Astrocyte of the cerebellum (primary cell): ENCODE measurements at regions not wholly inside any gene's neighbourhood (a gene's known extent, or its start where the extent isn't known, plus 50 kb on each side); places are given as distances from the start of the nearest gene placed in this dataset.

Experiments used
- DNase-seq: peaks from one replicate; pipeline ENCODE4 v3.0.0-alpha.2; 2011; ENCODE audit warnings: low read depth
- H3K4me3 ChIP-seq: 2 replicates; pipeline ENCODE4 v1.5.1; 2011; ENCODE audit warnings: mild to moderate bottlenecking, low read depth, low read length, moderate library complexity
- in situ Hi-C: cut with HindIII; loops from 2 replicates; pipeline ENCODE4 v1.10.0; 2017; ENCODE audit warnings: low sequenced_read_pairs
- TF ChIP-seq, protein P1 (sequence below): IDR thresholded peaks from 2 replicates; pipeline ENCODE4 v1.5.1; 2012; ENCODE audit warnings: low read length, low read depth, moderate library complexity, mild to moderate bottlenecking; ENCODE audit errors: missing control alignments

GRCh38 chr7:12092499-12093130 is 118.5 kb upstream of the TMEM106B start:
- H3K4me3 ChIP-seq: no peak overlapping the region
- in situ Hi-C loops: no loop called here
- DNase-seq: no peak
- TF ChIP-seq, protein P1, sequence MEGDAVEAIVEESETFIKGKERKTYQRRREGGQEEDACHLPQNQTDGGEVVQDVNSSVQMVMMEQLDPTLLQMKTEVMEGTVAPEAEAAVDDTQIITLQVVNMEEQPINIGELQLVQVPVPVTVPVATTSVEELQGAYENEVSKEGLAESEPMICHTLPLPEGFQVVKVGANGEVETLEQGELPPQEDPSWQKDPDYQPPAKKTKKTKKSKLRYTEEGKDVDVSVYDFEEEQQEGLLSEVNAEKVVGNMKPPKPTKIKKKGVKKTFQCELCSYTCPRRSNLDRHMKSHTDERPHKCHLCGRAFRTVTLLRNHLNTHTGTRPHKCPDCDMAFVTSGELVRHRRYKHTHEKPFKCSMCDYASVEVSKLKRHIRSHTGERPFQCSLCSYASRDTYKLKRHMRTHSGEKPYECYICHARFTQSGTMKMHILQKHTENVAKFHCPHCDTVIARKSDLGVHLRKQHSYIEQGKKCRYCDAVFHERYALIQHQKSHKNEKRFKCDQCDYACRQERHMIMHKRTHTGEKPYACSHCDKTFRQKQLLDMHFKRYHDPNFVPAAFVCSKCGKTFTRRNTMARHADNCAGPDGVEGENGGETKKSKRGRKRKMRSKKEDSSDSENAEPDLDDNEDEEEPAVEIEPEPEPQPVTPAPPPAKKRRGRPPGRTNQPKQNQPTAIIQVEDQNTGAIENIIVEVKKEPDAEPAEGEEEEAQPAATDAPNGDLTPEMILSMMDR: no peak

- TF ChIP-seq, protein P1: no peak
- no peak for DNase-seq
- in situ Hi-C loops: no loop called here
- H3K4me3 ChIP-seq: no peak overlapping the region
Measured at GRCh38 chr7:12093365-12093764, 117.7 kb upstream of the TMEM106B start.

GRCh38 chr7:12094365-12094921 is 116.7 kb upstream of the TMEM106B start:
- in situ Hi-C loops: no loop called here
- H3K4me3 ChIP-seq: no peak overlapping the region
- TF ChIP-seq, protein P1: no peak
- no peak for DNase-seq

GRCh38 chr7:12102126-12102525 is 109.0 kb upstream of the TMEM106B start:
- H3K4me3 ChIP-seq: no peak overlapping the region
- in situ Hi-C loops: no loop called here
- DNase-seq: no peak
- TF ChIP-seq, protein P1: no peak

- no peak for DNase-seq
- in situ Hi-C loops: no loop called here
- H3K4me3 ChIP-seq: no peak overlapping the region
- TF ChIP-seq, protein P1: no peak
Measured at GRCh38 chr7:12102527-12102926, 108.6 kb upstream of the TMEM106B start.

GRCh38 chr7:12103948-12104347 is 107.1 kb upstream of the TMEM106B start:
- in situ Hi-C loops: no loop called here
- H3K4me3 ChIP-seq: no peak overlapping the region
- TF ChIP-seq, protein P1: no peak
- no peak for DNase-seq
